ENCODE measurements at regions not wholly inside any gene's neighbourhood (a gene's known extent, or its start where the extent isn't known, plus 50 kb on each side); places are given as distances from the start of the nearest gene placed in this dataset.
"Not testable (repeated sequence)": the region's sequence is repeated elsewhere in the genome, so short reads cannot be mapped to it uniquely, and the experiment has no call there.

GRCh38 chr3:152774230-152774629 lies 60.7 kb upstream of the P2RY1 start:
- not testable (repeated sequence) for DNase-seq (ENCODE audit: low read depth)

- no peak for DNase-seq (ENCODE audit: low read depth)
These were observed 56.9 kb upstream of the P2RY1 start for GRCh38 chr3:152778022-152778421.

DNA sequence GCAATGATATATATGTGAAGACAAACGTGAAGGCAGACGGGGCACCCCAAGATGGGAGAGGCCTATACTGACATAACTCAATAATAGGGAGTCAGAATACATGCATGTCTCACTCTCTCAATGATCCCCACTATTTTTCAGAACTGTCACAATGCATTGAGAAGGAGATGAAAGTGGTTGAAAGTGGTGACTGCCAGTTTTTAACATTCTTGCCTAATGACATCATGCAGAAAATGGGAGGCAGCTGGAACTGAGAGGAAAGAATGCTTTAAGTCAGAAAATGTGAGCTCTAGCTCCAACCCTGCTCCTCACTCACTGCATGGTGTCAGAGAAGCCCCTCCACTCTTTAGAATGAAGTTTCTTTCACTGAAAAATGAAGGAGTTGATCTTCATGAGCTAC lies 55.3 kb upstream of the P2RY1 start:
- DNase-seq (ENCODE audit: low read depth): peak; percentile 12

GRCh38 chr3:152780553-152780952 lies 54.4 kb upstream of the P2RY1 start:
- DNase-seq (ENCODE audit: low read depth): no peak

DNA sequence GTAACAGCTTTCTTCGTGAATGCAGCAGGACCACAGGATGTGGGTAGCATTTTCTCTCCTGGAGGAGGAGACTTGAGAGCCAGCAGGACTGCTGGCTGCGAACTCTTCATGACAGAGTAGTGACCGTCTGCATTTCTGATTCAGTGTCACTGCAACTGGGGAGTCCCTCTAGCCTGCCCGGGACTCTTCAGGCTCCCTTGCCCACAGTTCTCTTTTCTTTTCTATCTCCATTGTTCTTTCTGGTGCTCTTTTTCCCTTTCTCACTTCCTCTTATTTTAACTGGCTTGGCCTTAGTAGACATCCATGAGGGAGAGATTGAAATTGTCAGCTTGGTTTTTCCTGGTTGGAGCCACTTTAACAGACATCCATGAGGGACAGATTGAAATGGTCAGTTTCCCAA lies 49.9 kb upstream of the P2RY1 start:
- no peak for DNase-seq (ENCODE audit: low read depth)

All from EH (cell line).